H1 (cell line): ENCODE measurements at regions not wholly inside any gene's neighbourhood (a gene's known extent, or its start where the extent isn't known, plus 50 kb on each side); places are given as distances from the start of the nearest gene placed in this dataset.

ENCODE experiments used
- CTCF ChIA-PET: fragments of 300-600 bp; sonication (Branson Sonifier 250); formaldehyde crosslinking; loops from one replicate; lab custom pipeline; 2021; ENCODE audit not compliant: partially characterized antibody; lab: Charles Lee
- POLR2A ChIA-PET: fragments of 300-600 bp; sonication (Branson Sonifier 250); formaldehyde crosslinking; loops from one replicate; lab custom pipeline; 2021; ENCODE audit warnings: inconsistent platforms; ENCODE audit not compliant: partially characterized antibody; lab: Charles Lee
- DNase-seq, 2 experiments: peaks; one replicate each; pipeline versions ENCODE4 v3.0.0 to v3.0.0-alpha.2; 2010 to 2022; ENCODE audit warnings: low spot score in 2 of 2, low read depth in 1 of 2, mixed read lengths in 1 of 2
- FAIRE-seq: peaks from 2 replicates; lab custom pipeline; 2011; peaks lifted over from hg19 to GRCh38; lab: Jason Lieb, UNC
- H2AFZ ChIP-seq: 2 replicates; pipeline ENCODE4 v1.8.1; 2012; ENCODE audit warnings: low read length, inconsistent platforms
- H2AK5ac ChIP-seq: 2 replicates; pipeline ENCODE4 v1.6.1; 2013; ENCODE audit warnings: low read depth, low read length
- H2BK120ac ChIP-seq: replicated peaks from 2 replicates; pipeline ENCODE3; 2013; ENCODE audit warnings: low read depth, low read length, inconsistent platforms
- H2BK12ac ChIP-seq: 2 replicates; pipeline ENCODE4 v1.6.1; 2013; ENCODE audit warnings: low read depth, low read length
- H2BK15ac ChIP-seq: 2 replicates; pipeline ENCODE4 v1.6.1; 2013; ENCODE audit warnings: low read length
- H2BK20ac ChIP-seq: 2 replicates; pipeline ENCODE4 v1.6.1; 2013; ENCODE audit warnings: low read length
- H2BK5ac ChIP-seq: 2 replicates; pipeline ENCODE4 v1.6.1; 2013; ENCODE audit warnings: low read depth, low read length
- H3K14ac ChIP-seq: 2 replicates; pipeline ENCODE4 v1.6.1; 2013; ENCODE audit warnings: inconsistent platforms; ENCODE audit not compliant: insufficient read length
- H3K18ac ChIP-seq: 2 replicates; pipeline ENCODE4 v1.6.1; 2013; ENCODE audit warnings: low read length; ENCODE audit errors: extremely low read depth
- H3K23ac ChIP-seq: 2 replicates; pipeline ENCODE4 v1.6.1; 2013; ENCODE audit warnings: inconsistent platforms; ENCODE audit not compliant: insufficient read length
- H3K23me2 ChIP-seq: 2 replicates; pipeline ENCODE4 v1.6.1; 2013; ENCODE audit warnings: low read depth, low read length
- H3K27ac ChIP-seq: 2 replicates; pipeline ENCODE4 v1.6.1; 2011; ENCODE audit warnings: low read depth, low read length, inconsistent platforms
- H3K27me3 ChIP-seq, 4 experiments: replicated peaks in 1 of 4; 1 replicate in 1 of 4; 2 replicates in 3 of 4; pipeline versions ENCODE4 v1.6.1 to v1.8.1; 2011 to 2013; ENCODE audit warnings: low read length in 3 of 4, mild to moderate bottlenecking in 3 of 4, inconsistent platforms in 2 of 4, mixed read lengths in 2 of 4, moderate library complexity in 1 of 4; ENCODE audit not compliant: control insufficient read depth in 3 of 4, insufficient read depth in 3 of 4; ENCODE audit errors: extremely low read depth in 1 of 4
- H3K36me3 ChIP-seq, 4 experiments: 2 replicates each; pipeline versions ENCODE4 v1.6.1 to v1.8.1; 2011 to 2013; ENCODE audit warnings: mild to moderate bottlenecking in 4 of 4, low read length in 3 of 4, moderate library complexity in 2 of 4, control low read depth in 1 of 4, inconsistent platforms in 1 of 4; ENCODE audit not compliant: insufficient read depth in 4 of 4, control insufficient read depth in 2 of 4
- H3K4ac ChIP-seq: replicated peaks from 2 replicates; pipeline ENCODE3; 2013; ENCODE audit warnings: low read length, low read depth, mixed read lengths, inconsistent platforms; ENCODE audit not compliant: insufficient read length
- H3K4me1 ChIP-seq, 4 experiments: replicated peaks in 1 of 4; 1 replicate in 1 of 4; 2 replicates in 3 of 4; pipeline versions ENCODE4 v1.6.1 to v1.8.1; 2011 to 2013; ENCODE audit warnings: low read length in 3 of 4, inconsistent platforms in 2 of 4, mixed read lengths in 1 of 4; ENCODE audit not compliant: insufficient read depth in 4 of 4, control insufficient read depth in 3 of 4
- H3K4me2 ChIP-seq, 2 experiments: 2 replicates each; pipeline versions ENCODE4 v1.6.1 to v1.8.1; 2011 to 2013; ENCODE audit warnings: low read depth in 2 of 2, low read length in 2 of 2, control low read depth in 1 of 2, inconsistent platforms in 1 of 2, mild to moderate bottlenecking in 1 of 2; ENCODE audit not compliant: insufficient read depth in 1 of 2
- H3K4me3 ChIP-seq, 4 experiments: fragments of 200-600, 300-600 bp in 1 of 4; sonication (generic), shearing (Covaris generic), sonication (Bioruptor Twin) in 1 of 4; 2 replicates each; pipeline versions ENCODE4 v1.5.1 to v1.8.1; 2011 to 2016; ENCODE audit warnings: low read length in 4 of 4, low read depth in 3 of 4, control low read depth in 2 of 4, inconsistent platforms in 2 of 4, mild to moderate bottlenecking in 2 of 4, mixed read lengths in 1 of 4, moderate library complexity in 1 of 4; ENCODE audit not compliant: insufficient read depth in 2 of 4; ENCODE audit errors: extremely low read depth in 1 of 4
- H3K56ac ChIP-seq: replicated peaks from 2 replicates; pipeline ENCODE3; 2013; ENCODE audit warnings: low read depth, mild to moderate bottlenecking, mixed read lengths, low read length, inconsistent platforms; ENCODE audit not compliant: insufficient read length
- H3K79me1 ChIP-seq: 2 replicates; pipeline ENCODE4 v1.6.1; 2013; ENCODE audit warnings: low read depth, low read length, control low read depth
- H3K79me2 ChIP-seq, 2 experiments: 2 replicates each; pipeline versions ENCODE4 v1.6.1 to v1.8.1; 2012 to 2013; ENCODE audit warnings: low read length in 2 of 2, mild to moderate bottlenecking in 2 of 2, inconsistent platforms in 1 of 2; ENCODE audit not compliant: insufficient read depth in 2 of 2, control insufficient read depth in 1 of 2
- H3K9ac ChIP-seq, 4 experiments: replicated peaks in 1 of 4; 1 replicate in 1 of 4; 2 replicates in 3 of 4; pipeline versions ENCODE4 v1.6.1 to v1.8.1; 2011 to 2013; ENCODE audit warnings: low read depth in 3 of 4, low read length in 3 of 4, control low read depth in 2 of 4, mild to moderate bottlenecking in 2 of 4, moderate library complexity in 2 of 4, inconsistent platforms in 1 of 4; ENCODE audit errors: extremely low read depth in 1 of 4
- H3K9me3 ChIP-seq, 2 experiments: 2 replicates each; pipeline versions ENCODE4 v1.6.1 to v1.8.1; 2012 to 2013; ENCODE audit warnings: mild to moderate bottlenecking in 2 of 2, moderate library complexity in 2 of 2, control low read depth in 1 of 2, inconsistent platforms in 1 of 2, low read depth in 1 of 2, low read length in 1 of 2, mixed read lengths in 1 of 2; ENCODE audit not compliant: insufficient read depth in 2 of 2
- H4K20me1 ChIP-seq, 2 experiments: replicated peaks in 1 of 2; 2 replicates each; pipeline versions ENCODE3 to v1.8.1; 2011 to 2013; ENCODE audit warnings: inconsistent platforms in 2 of 2, low read length in 2 of 2, mild to moderate bottlenecking in 1 of 2; ENCODE audit not compliant: insufficient read depth in 2 of 2, control insufficient read depth in 1 of 2
- H4K5ac ChIP-seq: 2 replicates; pipeline ENCODE4 v1.6.1; 2013; ENCODE audit warnings: low read length, low read depth, mixed read lengths, inconsistent platforms; ENCODE audit not compliant: insufficient read length
- H4K8ac ChIP-seq: 2 replicates; pipeline ENCODE4 v1.8.0; 2013; ENCODE audit warnings: mild to moderate bottlenecking, moderate library complexity, low read length, inconsistent platforms; ENCODE audit not compliant: insufficient read depth; ENCODE audit errors: extremely low read depth
- H4K91ac ChIP-seq: replicated peaks from 2 replicates; pipeline ENCODE3; 2013; ENCODE audit warnings: low read length, mixed read lengths, inconsistent platforms; ENCODE audit not compliant: insufficient read length
- ASH2L ChIP-seq: fragments of 200-600, 300-600 bp; sonication (generic); IDR thresholded peaks from one replicate; pipeline ENCODE4 v1.7.1; 2017; ENCODE audit warnings: low read length
- CBX8 ChIP-seq: fragments of 300-800, 300-1000 bp; sonication (generic); IDR thresholded peaks from 2 replicates; pipeline ENCODE4 v1.7.1; 2016; ENCODE audit warnings: low read depth, low read length, borderline replicate concordance
- CHD2 ChIP-seq: IDR thresholded peaks from 2 replicates; pipeline ENCODE4 v1.6.1; 2012; ENCODE audit warnings: low read length, improper control_type of control experiment
- CTCF ChIP-seq, 3 experiments: IDR thresholded peaks; 1 replicate in 2 of 3; 2 replicates in 1 of 3; pipeline versions ENCODE4 v1.5.1 to v1.6.1; 2011; ENCODE audit warnings: low read length in 3 of 3, mild to moderate bottlenecking in 3 of 3, inconsistent platforms in 2 of 3, low read depth in 1 of 3, moderate library complexity in 1 of 3; ENCODE audit not compliant: insufficient read depth in 1 of 3; ENCODE audit errors: control extremely low read depth in 1 of 3
- EP300 ChIP-seq, 2 experiments: IDR thresholded peaks; 1 replicate in 1 of 2; 2 replicates in 1 of 2; pipeline ENCODE4 v1.6.1; 2011 to 2012; ENCODE audit warnings: low read depth in 2 of 2, low read length in 2 of 2, mild to moderate bottlenecking in 2 of 2, borderline replicate concordance in 1 of 2, inconsistent platforms in 1 of 2, moderate library complexity in 1 of 2
- MAFK ChIP-seq: IDR thresholded peaks from 2 replicates; pipeline ENCODE4 v1.6.1; 2012; ENCODE audit warnings: low read depth, mild to moderate bottlenecking, improper control_type of control experiment, low read length
- NRF1 ChIP-seq: IDR thresholded peaks from 2 replicates; pipeline ENCODE4 v1.6.1; 2011; ENCODE audit warnings: mild to moderate bottlenecking, low read depth, low read length, improper control_type of control experiment
- POU5F1 ChIP-seq: IDR thresholded peaks from 2 replicates; pipeline ENCODE4 v1.6.1; 2011; ENCODE audit warnings: low read depth, mild to moderate bottlenecking, low read length, moderate library complexity
- RAD21 ChIP-seq, 2 experiments: IDR thresholded peaks in 1 of 2; conservative IDR thresholded peaks in 1 of 2; 2 replicates each; pipeline ENCODE4 v1.6.1; 2011; ENCODE audit warnings: low read depth in 2 of 2, low read length in 2 of 2, improper control_type of control experiment in 1 of 2, inconsistent platforms in 1 of 2, mild to moderate bottlenecking in 1 of 2, moderate library complexity in 1 of 2
- SRF ChIP-seq: IDR thresholded peaks from 2 replicates; pipeline ENCODE4 v1.6.1; 2011; ENCODE audit warnings: mild to moderate bottlenecking, low read depth, low read length, moderate library complexity
- ZNF274 ChIP-seq: IDR thresholded peaks from 2 replicates; pipeline ENCODE4 v1.7.0; 2012; ENCODE audit warnings: low read length, borderline replicate concordance; ENCODE audit errors: extremely low read depth
- WGBS, 2 experiments: shearing (Covaris generic) in 1 of 2; methylation state at CpG; one replicate each; pipeline versions ENCODE4 v1.1.6 to v1.1.7; 2013 to 2015; ENCODE audit warnings: low lambda C conversion rate in 2 of 2, mixed read lengths in 2 of 2, inconsistent platforms in 1 of 2, low coverage in 1 of 2, missing lambda C conversion rate in 1 of 2; ENCODE audit not compliant: insufficient replicate concordance in 2 of 2, insufficient coverage in 1 of 2, insufficient read length in 1 of 2; ENCODE audit errors: extremely low coverage in 1 of 2, missing lambda C conversion rate in 1 of 2; 5-methylcytosine and 5-hydroxymethylcytosine counted together
- TF ChIP-seq, protein P1 (sequence below): IDR thresholded peaks from 2 replicates; pipeline ENCODE4 v1.6.1; 2012; ENCODE audit warnings: inconsistent platforms

DNA sequence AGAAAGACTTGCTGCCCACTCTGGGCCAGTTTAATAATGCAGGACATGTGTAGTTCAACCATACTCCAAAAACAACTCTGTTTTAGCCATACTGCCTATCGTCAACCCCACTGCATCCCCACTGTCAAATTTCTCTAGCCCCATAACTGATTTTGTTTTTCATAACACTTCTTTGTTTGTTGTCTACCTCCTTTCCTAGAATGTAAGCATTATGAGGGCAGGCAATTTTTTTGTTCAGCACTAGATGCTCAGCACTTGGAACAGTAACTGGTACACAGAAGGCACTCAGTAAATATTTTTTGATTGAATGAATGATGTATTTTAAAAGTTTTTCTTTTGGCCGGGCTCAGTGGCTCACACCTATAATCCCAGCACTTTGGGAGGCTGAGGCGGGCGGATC is 183.8 kb upstream of the MKLN1 start:
- H3K4me3 ChIP-seq, result no peak overlapping the region
- no peak overlapping the region for H4K8ac ChIP-seq
- no peak overlapping the region for H3K56ac ChIP-seq
- no peaks in the 10 kb centered on the region for H3K79me2 ChIP-seq
- H4K5ac ChIP-seq, result no peak overlapping the region
- FAIRE-seq (no peak), DNase-seq (no peak)
- no peak overlapping the region for H3K23ac ChIP-seq
- H2AFZ ChIP-seq, result no peak overlapping the region
- no peaks in the 10 kb centered on the region for H3K23me2 ChIP-seq
- H3K4me2 ChIP-seq, result no peak overlapping the region
- no peaks in the 10 kb centered on the region for H3K79me1 ChIP-seq
- no peak overlapping the region for H3K27ac ChIP-seq
- H3K36me3 ChIP-seq, result no peaks in the 10 kb centered on the region
- ChIA-PET POLR2A (no interaction called here), CTCF (no interaction called here)
- no peak overlapping the region for H3K4ac ChIP-seq
- H2BK120ac ChIP-seq, result no peak overlapping the region
- no peaks in the 10 kb centered on the region for H3K27me3 ChIP-seq
- H3K14ac ChIP-seq, result no peak overlapping the region
- H2AK5ac ChIP-seq, result no peak overlapping the region
- no peak overlapping the region for H4K91ac ChIP-seq
- no peak overlapping the region for H2BK5ac ChIP-seq
- no peak overlapping the region for H2BK15ac ChIP-seq
- no peaks in the 10 kb centered on the region for H3K4me1 ChIP-seq
- no peak overlapping the region for H2BK12ac ChIP-seq
- no peaks in the 10 kb centered on the region for H4K20me1 ChIP-seq
- 94% methylated on average over 4 of the region's 4 CpGs; no CpG with 5 or more reads in 1 of the 2 experiments for WGBS, 2 experiments
- H2BK20ac ChIP-seq, result no peak overlapping the region
- no peak overlapping the region for H3K18ac ChIP-seq
- H3K9me3 ChIP-seq, result no peaks in the 10 kb centered on the region
- H3K9ac ChIP-seq, result no peak overlapping the region
- no peak for TF ChIP-seq CTCF (IDR thresholded peaks at IDR 0.05; ENCODE audit: control extremely low read depth in 1 of 3, insufficient read depth in 1 of 3, low read depth in 1 of 3, low read length in 3 of 3)
- no peak for TF ChIP-seq CBX8
- no peak for TF ChIP-seq RAD21 (IDR thresholded peaks at IDR 0.05 in 1 of 2, conservative IDR thresholded peaks at IDR 0.05 in 1 of 2; ENCODE audit: low read depth in 2 of 2, low read length in 2 of 2)
- no peak for TF ChIP-seq EP300 (IDR thresholded peaks at IDR 0.05; ENCODE audit: borderline replicate concordance in 1 of 2, low read depth in 2 of 2, low read length in 2 of 2)
- no peak for TF ChIP-seq SRF
- no peak for TF ChIP-seq ASH2L
- TF ChIP-seq CHD2, result no peak
- no peak for TF ChIP-seq NRF1
- TF ChIP-seq, protein P1, sequence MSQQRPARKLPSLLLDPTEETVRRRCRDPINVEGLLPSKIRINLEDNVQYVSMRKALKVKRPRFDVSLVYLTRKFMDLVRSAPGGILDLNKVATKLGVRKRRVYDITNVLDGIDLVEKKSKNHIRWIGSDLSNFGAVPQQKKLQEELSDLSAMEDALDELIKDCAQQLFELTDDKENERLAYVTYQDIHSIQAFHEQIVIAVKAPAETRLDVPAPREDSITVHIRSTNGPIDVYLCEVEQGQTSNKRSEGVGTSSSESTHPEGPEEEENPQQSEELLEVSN, result no peak
- TF ChIP-seq POU5F1, result no peak
- no peak for TF ChIP-seq ZNF274
- no peak for TF ChIP-seq MAFK
